HepG2 (cell line): ENCODE measurements at regions not wholly inside any gene's neighbourhood (a gene's known extent, or its start where the extent isn't known, plus 50 kb on each side); places are given as distances from the start of the nearest gene placed in this dataset.

Experiments used
- ATAC-seq: fragments of 200-7000 bp; cut with Tn5 transposase; 3 replicates; pipeline ENCODE4 v1.9.1; 2020; ENCODE audit warnings: mild to moderate bottlenecking, moderate library complexity
- BruUV-seq: library from RNA; stranded (reverse); fragments of 400-500 nt; replicated peaks from 2 replicates; lab custom pipeline; 2021; lab: Mats Ljungman, UMichigan
- CTCF ChIA-PET: fragments of 300-600 bp; formaldehyde crosslinking; extraction: SDS; loops from one replicate; lab custom pipeline; 2021; ENCODE audit warnings: low total read pairs, inconsistent platforms, low intra/inter-chr PET ratio; lab: Yijun Ruan, JAX
- POLR2A ChIA-PET: fragments of 350-600 bp; sonication (Branson Sonifier 250); formaldehyde crosslinking; loops from one replicate; lab custom pipeline; 2020; ENCODE audit warnings: antibody characterized with exemption, inconsistent platforms; lab: Yijun Ruan, JAX
- DNase-seq: peaks from one replicate; pipeline ENCODE4 v3.0.0-alpha.2; 2015; ENCODE audit warnings: low spot score
- FAIRE-seq: peaks from 3 replicates; lab custom pipeline; 2011; peaks lifted over from hg19 to GRCh38; lab: Jason Lieb, UNC
- H2AFZ ChIP-seq: one replicate; pipeline ENCODE4 v1.6.1; 2011; ENCODE audit warnings: low read length, inconsistent platforms
- H3K27ac ChIP-seq: fragments of 300-600 bp; 3 replicates; pipeline ENCODE4 v1.8.0; 2011; ENCODE audit warnings: mixed run types, mild to moderate bottlenecking, mixed read lengths, low read length, inconsistent platforms; ENCODE audit not compliant: insufficient read depth; ENCODE audit errors: extremely low read length
- H3K27me3 ChIP-seq, 2 experiments: fragments of 200-600 bp in 1 of 2; 2 replicates in 1 of 2; 3 replicates in 1 of 2; pipeline versions ENCODE4 v1.6.0 to v1.8.0; 2011; ENCODE audit warnings: low read length in 2 of 2, mild to moderate bottlenecking in 2 of 2, moderate library complexity in 2 of 2, inconsistent platforms in 1 of 2; ENCODE audit not compliant: insufficient read depth in 2 of 2, control insufficient read depth in 1 of 2
- H3K36me3 ChIP-seq, 2 experiments: fragments of 200-600 bp in 1 of 2; replicated peaks in 1 of 2; 2 replicates in 1 of 2; 3 replicates in 1 of 2; pipeline versions ENCODE4 v1.5.1 to v1.8.0; 2011; ENCODE audit warnings: low read length in 2 of 2, inconsistent platforms in 1 of 2; ENCODE audit not compliant: insufficient read depth in 2 of 2, control insufficient read depth in 1 of 2
- H3K4me1 ChIP-seq: 2 replicates; pipeline ENCODE4 v1.5.1; 2012; ENCODE audit warnings: low read length, inconsistent platforms; ENCODE audit not compliant: insufficient read depth
- H3K4me2 ChIP-seq: 2 replicates; pipeline ENCODE4 v1.6.0; 2011; ENCODE audit warnings: low read depth, low read length, inconsistent platforms
- H3K4me3 ChIP-seq, 3 experiments: fragments of 200-600 bp in 1 of 3; sonication (generic), shearing (Covaris generic) in 1 of 3; replicated peaks in 1 of 3; 2 replicates each; pipeline ENCODE4 v1.5.1; 2011 to 2016; ENCODE audit warnings: low read length in 3 of 3, inconsistent platforms in 2 of 3, low read depth in 2 of 3, mild to moderate bottlenecking in 2 of 3, control low read depth in 1 of 3, mixed read lengths in 1 of 3; ENCODE audit not compliant: insufficient read depth in 1 of 3
- H3K79me2 ChIP-seq: one replicate; pipeline ENCODE4 v1.6.1; 2011; ENCODE audit warnings: low read length, inconsistent platforms; ENCODE audit not compliant: insufficient read depth
- H3K9ac ChIP-seq: 2 replicates; pipeline ENCODE4 v1.6.0; 2011; ENCODE audit warnings: mild to moderate bottlenecking, low read depth, low read length, inconsistent platforms; ENCODE audit not compliant: insufficient read depth
- H3K9me3 ChIP-seq: 2 replicates; pipeline ENCODE4 v1.5.1; 2012; ENCODE audit warnings: mild to moderate bottlenecking, low read length
- H4K20me1 ChIP-seq: 2 replicates; pipeline ENCODE4 v1.6.0; 2011; ENCODE audit warnings: inconsistent platforms, mild to moderate bottlenecking, low read length, moderate library complexity; ENCODE audit not compliant: insufficient read depth
- BHLHE40 ChIP-seq: IDR thresholded peaks from 2 replicates; pipeline ENCODE4 v1.6.1; 2011; ENCODE audit warnings: low read length, improper control_type of control experiment
- FOXM1 ChIP-seq: sonication (generic); formaldehyde crosslinking; IDR thresholded peaks from 2 replicates; pipeline ENCODE4 v1.5.0; 2020; ENCODE audit warnings: missing genetic modification reagents
- NR2F1 ChIP-seq, 2 experiments: fragments of 450-650 bp in 1 of 2; formaldehyde crosslinking in 1 of 2; IDR thresholded peaks; 2 replicates each; pipeline versions ENCODE4 v1.5.0 to v1.6.1; 2016 to 2020; ENCODE audit warnings: mild to moderate bottlenecking in 1 of 2, missing compliant biosample characterization in 1 of 2, missing genetic modification reagents in 1 of 2, moderate library complexity in 1 of 2
- POGZ ChIP-seq: sonication (generic); formaldehyde crosslinking; IDR thresholded peaks from 2 replicates; pipeline ENCODE4 v1.4.0; 2020; ENCODE audit warnings: mild to moderate bottlenecking, missing genetic modification reagents
- SP1 ChIP-seq, 2 experiments: fragments of 450-650 bp in 1 of 2; sonication (generic) in 1 of 2; formaldehyde crosslinking in 1 of 2; IDR thresholded peaks; 2 replicates each; pipeline versions ENCODE4 v1.4.0 to v1.6.1; 2016 to 2020; ENCODE audit warnings: missing genetic modification reagents in 1 of 2
- TEAD2 ChIP-seq: sonication (generic); formaldehyde crosslinking; IDR thresholded peaks from 2 replicates; pipeline ENCODE4 v1.9.0; 2021; ENCODE audit warnings: missing genetic modification reagents
- ZBTB8A ChIP-seq: sonication (generic); formaldehyde crosslinking; IDR thresholded peaks from 2 replicates; pipeline ENCODE4 v1.4.0; 2020; ENCODE audit warnings: mild to moderate bottlenecking, low read depth, missing genetic modification reagents, borderline replicate concordance
- ZNF136 ChIP-seq: sonication (generic); formaldehyde crosslinking; IDR thresholded peaks from 2 replicates; pipeline ENCODE4 v1.8.1; 2022; ENCODE audit warnings: low read depth, mild to moderate bottlenecking, moderate library complexity, missing genetic modification reagents
- ZNF256 ChIP-seq: sonication (generic); formaldehyde crosslinking; conservative IDR thresholded peaks from 2 replicates; pipeline ENCODE4 v1.4.0; 2020; ENCODE audit warnings: missing genetic modification reagents
- ZNF891 ChIP-seq: sonication (generic); formaldehyde crosslinking; IDR thresholded peaks from 2 replicates; pipeline ENCODE4 v1.5.0; 2020; ENCODE audit warnings: mild to moderate bottlenecking, missing genetic modification reagents
- ZSCAN12 ChIP-seq: sonication (generic); formaldehyde crosslinking; IDR thresholded peaks from 2 replicates; pipeline ENCODE4 v1.9.0; 2021; ENCODE audit warnings: mild to moderate bottlenecking, missing genetic modification reagents
- ZSCAN30 ChIP-seq: sonication (generic); formaldehyde crosslinking; IDR thresholded peaks from 2 replicates; pipeline ENCODE4 v1.5.0; 2020; ENCODE audit warnings: mild to moderate bottlenecking, missing genetic modification reagents
- WGBS: methylation state at CpG from one replicate; pipeline ENCODE4 v1.1.6; 2017; ENCODE audit warnings: low lambda C conversion rate; 5-methylcytosine and 5-hydroxymethylcytosine counted together
- in situ Hi-C: cut with HindIII; loops from 2 replicates; pipeline ENCODE4 v1.10.0; 2017; ENCODE audit warnings: low pct_unique_long_range_greater_than_20kb; ENCODE audit not compliant: extremely low pct_ligation_motif_present
- intact Hi-C: fragments of 100-400 bp; cut with micrococcal nuclease; formaldehyde crosslinking; loops from one replicate; pipeline ENCODE4 v1.10.0; 2022; ENCODE audit not compliant: unreplicated experiment
- TF ChIP-seq, protein P1 (sequence below): sonication (generic); formaldehyde crosslinking; IDR thresholded peaks from 2 replicates; pipeline ENCODE4 v1.4.0; 2020; ENCODE audit warnings: missing genetic modification reagents
- TF ChIP-seq, protein P2 (sequence below): IDR thresholded peaks from 2 replicates; pipeline ENCODE4 v1.6.1; 2016; ENCODE audit warnings: low read depth, missing genetic modification reagents, missing compliant biosample characterization

DNA sequence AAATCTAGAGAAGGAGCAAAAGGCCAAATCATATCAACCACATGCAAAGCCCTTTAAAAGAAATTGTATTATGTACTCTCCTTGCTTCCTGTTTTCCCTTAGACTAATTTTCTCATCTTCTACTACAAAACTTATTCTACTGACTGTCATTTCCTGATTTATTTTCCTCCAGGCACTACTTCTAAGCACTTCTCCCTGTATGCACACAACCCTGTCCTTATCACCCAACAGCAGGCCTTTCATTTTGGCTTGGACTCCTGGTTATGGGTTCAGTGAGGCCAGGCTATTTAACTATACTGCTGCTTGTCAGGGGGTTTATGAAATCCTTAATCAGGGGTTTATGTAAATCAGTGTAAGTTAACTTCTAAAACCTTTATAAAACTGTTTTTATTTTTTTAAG is 205.1 kb upstream of the FAM98A start (continued):
- TF ChIP-seq, protein P1, sequence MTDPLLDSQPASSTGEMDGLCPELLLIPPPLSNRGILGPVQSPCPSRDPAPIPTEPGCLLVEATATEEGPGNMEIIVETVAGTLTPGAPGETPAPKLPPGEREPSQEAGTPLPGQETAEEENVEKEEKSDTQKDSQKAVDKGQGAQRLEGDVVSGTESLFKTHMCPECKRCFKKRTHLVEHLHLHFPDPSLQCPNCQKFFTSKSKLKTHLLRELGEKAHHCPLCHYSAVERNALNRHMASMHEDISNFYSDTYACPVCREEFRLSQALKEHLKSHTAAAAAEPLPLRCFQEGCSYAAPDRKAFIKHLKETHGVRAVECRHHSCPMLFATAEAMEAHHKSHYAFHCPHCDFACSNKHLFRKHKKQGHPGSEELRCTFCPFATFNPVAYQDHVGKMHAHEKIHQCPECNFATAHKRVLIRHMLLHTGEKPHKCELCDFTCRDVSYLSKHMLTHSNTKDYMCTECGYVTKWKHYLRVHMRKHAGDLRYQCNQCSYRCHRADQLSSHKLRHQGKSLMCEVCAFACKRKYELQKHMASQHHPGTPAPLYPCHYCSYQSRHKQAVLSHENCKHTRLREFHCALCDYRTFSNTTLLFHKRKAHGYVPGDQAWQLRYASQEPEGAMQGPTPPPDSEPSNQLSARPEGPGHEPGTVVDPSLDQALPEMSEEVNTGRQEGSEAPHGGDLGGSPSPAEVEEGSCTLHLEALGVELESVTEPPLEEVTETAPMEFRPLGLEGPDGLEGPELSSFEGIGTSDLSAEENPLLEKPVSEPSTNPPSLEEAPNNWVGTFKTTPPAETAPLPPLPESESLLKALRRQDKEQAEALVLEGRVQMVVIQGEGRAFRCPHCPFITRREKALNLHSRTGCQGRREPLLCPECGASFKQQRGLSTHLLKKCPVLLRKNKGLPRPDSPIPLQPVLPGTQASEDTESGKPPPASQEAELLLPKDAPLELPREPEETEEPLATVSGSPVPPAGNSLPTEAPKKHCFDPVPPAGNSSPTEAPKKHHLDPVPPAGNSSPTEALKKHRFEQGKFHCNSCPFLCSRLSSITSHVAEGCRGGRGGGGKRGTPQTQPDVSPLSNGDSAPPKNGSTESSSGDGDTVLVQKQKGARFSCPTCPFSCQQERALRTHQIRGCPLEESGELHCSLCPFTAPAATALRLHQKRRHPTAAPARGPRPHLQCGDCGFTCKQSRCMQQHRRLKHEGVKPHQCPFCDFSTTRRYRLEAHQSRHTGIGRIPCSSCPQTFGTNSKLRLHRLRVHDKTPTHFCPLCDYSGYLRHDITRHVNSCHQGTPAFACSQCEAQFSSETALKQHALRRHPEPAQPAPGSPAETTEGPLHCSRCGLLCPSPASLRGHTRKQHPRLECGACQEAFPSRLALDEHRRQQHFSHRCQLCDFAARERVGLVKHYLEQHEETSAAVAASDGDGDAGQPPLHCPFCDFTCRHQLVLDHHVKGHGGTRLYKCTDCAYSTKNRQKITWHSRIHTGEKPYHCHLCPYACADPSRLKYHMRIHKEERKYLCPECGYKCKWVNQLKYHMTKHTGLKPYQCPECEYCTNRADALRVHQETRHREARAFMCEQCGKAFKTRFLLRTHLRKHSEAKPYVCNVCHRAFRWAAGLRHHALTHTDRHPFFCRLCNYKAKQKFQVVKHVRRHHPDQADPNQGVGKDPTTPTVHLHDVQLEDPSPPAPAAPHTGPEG (CRISPR knock-in tag) = no peak
- TF ChIP-seq ZNF256 = no peak
- TF ChIP-seq POGZ (CRISPR knock-in tag) = no peak
- TF ChIP-seq SP1 (IDR thresholded peaks at IDR 0.05) = no peak
- no peak for TF ChIP-seq SP1 (CRISPR knock-in tag; IDR thresholded peaks at IDR 0.05)

DNA sequence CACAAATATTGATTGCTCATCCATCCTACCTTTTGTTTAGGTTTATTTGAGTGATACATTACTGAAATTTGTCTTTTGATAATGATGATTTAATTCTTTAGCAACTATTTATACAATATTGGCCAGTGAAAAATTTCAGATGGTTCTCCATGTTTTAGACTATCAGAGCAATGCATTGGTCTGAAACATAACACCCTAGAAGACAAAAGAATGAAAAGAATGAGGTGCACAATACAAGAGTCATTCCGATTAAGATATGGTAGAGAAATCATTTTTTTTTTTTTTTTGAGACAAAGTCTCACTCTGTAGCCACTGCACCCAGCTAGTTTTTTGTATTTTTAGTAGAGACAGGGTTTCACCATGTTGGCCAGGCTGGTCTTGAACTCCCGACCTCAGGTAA is 197.4 kb upstream of the FAM98A start:
- FAIRE-seq = no peak
- Histone ChIP-seq H3K4me1 (no peaks in the 10 kb centered on the region), H3K4me3 (no peak overlapping the region), H3K9me3 (no peaks in the 10 kb centered on the region; the same call in 1 of the 2 replicates), H2AFZ (no peak overlapping the region), H3K27me3 (no peaks in the 10 kb centered on the region), H3K79me2 (no peaks in the 10 kb centered on the region), H3K27ac (no peak overlapping the region), H3K36me3 (no peaks in the 10 kb centered on the region), H3K9ac (no peak overlapping the region), H4K20me1 (no peaks in the 10 kb centered on the region), H3K4me2 (no peak overlapping the region)
- no TSS peak for BruUV-seq
- ChIA-PET CTCF (no interaction called here), POLR2A (no interaction called here)
- intact Hi-C loops = no loop called here
- no peak for DNase-seq
- ATAC-seq = no peak
- 28% methylated on average over 2 of the region's 2 CpGs for WGBS
- in situ Hi-C loops = no loop called here
- TF ChIP-seq ZNF136 (CRISPR knock-in tag) = no peak
- TF ChIP-seq BHLHE40 = no peak
- TF ChIP-seq ZSCAN12 (CRISPR knock-in tag) = no peak
- TF ChIP-seq, protein P2, sequence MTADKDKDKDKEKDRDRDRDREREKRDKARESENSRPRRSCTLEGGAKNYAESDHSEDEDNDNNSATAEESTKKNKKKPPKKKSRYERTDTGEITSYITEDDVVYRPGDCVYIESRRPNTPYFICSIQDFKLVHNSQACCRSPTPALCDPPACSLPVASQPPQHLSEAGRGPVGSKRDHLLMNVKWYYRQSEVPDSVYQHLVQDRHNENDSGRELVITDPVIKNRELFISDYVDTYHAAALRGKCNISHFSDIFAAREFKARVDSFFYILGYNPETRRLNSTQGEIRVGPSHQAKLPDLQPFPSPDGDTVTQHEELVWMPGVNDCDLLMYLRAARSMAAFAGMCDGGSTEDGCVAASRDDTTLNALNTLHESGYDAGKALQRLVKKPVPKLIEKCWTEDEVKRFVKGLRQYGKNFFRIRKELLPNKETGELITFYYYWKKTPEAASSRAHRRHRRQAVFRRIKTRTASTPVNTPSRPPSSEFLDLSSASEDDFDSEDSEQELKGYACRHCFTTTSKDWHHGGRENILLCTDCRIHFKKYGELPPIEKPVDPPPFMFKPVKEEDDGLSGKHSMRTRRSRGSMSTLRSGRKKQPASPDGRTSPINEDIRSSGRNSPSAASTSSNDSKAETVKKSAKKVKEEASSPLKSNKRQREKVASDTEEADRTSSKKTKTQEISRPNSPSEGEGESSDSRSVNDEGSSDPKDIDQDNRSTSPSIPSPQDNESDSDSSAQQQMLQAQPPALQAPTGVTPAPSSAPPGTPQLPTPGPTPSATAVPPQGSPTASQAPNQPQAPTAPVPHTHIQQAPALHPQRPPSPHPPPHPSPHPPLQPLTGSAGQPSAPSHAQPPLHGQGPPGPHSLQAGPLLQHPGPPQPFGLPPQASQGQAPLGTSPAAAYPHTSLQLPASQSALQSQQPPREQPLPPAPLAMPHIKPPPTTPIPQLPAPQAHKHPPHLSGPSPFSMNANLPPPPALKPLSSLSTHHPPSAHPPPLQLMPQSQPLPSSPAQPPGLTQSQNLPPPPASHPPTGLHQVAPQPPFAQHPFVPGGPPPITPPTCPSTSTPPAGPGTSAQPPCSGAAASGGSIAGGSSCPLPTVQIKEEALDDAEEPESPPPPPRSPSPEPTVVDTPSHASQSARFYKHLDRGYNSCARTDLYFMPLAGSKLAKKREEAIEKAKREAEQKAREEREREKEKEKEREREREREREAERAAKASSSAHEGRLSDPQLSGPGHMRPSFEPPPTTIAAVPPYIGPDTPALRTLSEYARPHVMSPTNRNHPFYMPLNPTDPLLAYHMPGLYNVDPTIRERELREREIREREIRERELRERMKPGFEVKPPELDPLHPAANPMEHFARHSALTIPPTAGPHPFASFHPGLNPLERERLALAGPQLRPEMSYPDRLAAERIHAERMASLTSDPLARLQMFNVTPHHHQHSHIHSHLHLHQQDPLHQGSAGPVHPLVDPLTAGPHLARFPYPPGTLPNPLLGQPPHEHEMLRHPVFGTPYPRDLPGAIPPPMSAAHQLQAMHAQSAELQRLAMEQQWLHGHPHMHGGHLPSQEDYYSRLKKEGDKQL (CRISPR knock-in tag) = no peak
- no peak for TF ChIP-seq NR2F1 (CRISPR knock-in tag; IDR thresholded peaks at IDR 0.05)
- TF ChIP-seq ZNF891 (CRISPR knock-in tag) = no peak
- no peak for TF ChIP-seq TEAD2 (CRISPR knock-in tag)
- no peak for TF ChIP-seq ZSCAN30 (CRISPR knock-in tag)
- TF ChIP-seq FOXM1 (CRISPR knock-in tag) = no peak
- no peak for TF ChIP-seq ZBTB8A (CRISPR knock-in tag)
